ENCODE measurements at regions not wholly inside any gene's neighbourhood (a gene's known extent, or its start where the extent isn't known, plus 50 kb on each side); places are given as distances from the start of the nearest gene placed in this dataset.

GRCh38 chr6:103819509-103819908 is 1040.2 kb downstream of the HACE1 start:
- TF ChIP-seq REST (IDR thresholded peaks at IDR 0.05; ENCODE audit: low read depth) = no peak
- TF ChIP-seq TAF1 (IDR thresholded peaks at IDR 0.05; ENCODE audit: low read depth) = no peak
- TF ChIP-seq EP300 (IDR thresholded peaks at IDR 0.05; ENCODE audit: borderline replicate concordance) = no peak
- TF ChIP-seq MAX (IDR thresholded peaks at IDR 0.05) = no peak

All from Ishikawa (cell line).